Nephron (organoid): ENCODE measurements at regions not wholly inside any gene's neighbourhood (a gene's known extent, or its start where the extent isn't known, plus 50 kb on each side); places are given as distances from the start of the nearest gene placed in this dataset.

ENCODE experiments used
- H3K27ac Mint-ChIP-seq, 3 experiments: 2 replicates each; pipeline ENCODE4 v1.8.0; 2020; ENCODE audit warnings: mixed read lengths in 3 of 3, mild to moderate bottlenecking in 2 of 3, moderate library complexity in 1 of 3
- H3K27me3 Mint-ChIP-seq: 2 replicates; pipeline ENCODE4 v1.8.0; 2021; ENCODE audit warnings: low read depth, mild to moderate bottlenecking, moderate library complexity, mixed read lengths
- H3K36me3 Mint-ChIP-seq: 2 replicates; pipeline ENCODE4 v1.8.0; 2020; ENCODE audit warnings: low read depth, mixed read lengths
- H3K4me1 Mint-ChIP-seq: 2 replicates; pipeline ENCODE4 v1.8.0; 2020; ENCODE audit warnings: mixed read lengths
- H3K4me3 Mint-ChIP-seq, 3 experiments: 2 replicates each; pipeline ENCODE4 v1.8.0; 2020; ENCODE audit warnings: mild to moderate bottlenecking in 3 of 3, mixed read lengths in 3 of 3, moderate library complexity in 2 of 3
- H3K9me3 Mint-ChIP-seq: 2 replicates; pipeline ENCODE4 v1.8.0; 2020; ENCODE audit warnings: mixed read lengths
- TF ChIP-seq, protein P1 (sequence below), 3 experiments: fragments of 200-600 bp; sonication (generic); IDR thresholded peaks; one replicate each; pipeline ENCODE4 v1.5.0; 2021; ENCODE audit warnings: antibody characterized with exemption in 3 of 3; ENCODE audit not compliant: unreplicated experiment in 3 of 3

- H3K4me3 Mint-ChIP-seq: no peak overlapping the region
- H3K27ac Mint-ChIP-seq: no peak overlapping the region
- H3K27me3 Mint-ChIP-seq: peaks cover 32% of the 10 kb centered on the region
- no peaks in the 10 kb centered on the region for H3K9me3 Mint-ChIP-seq
- no peaks in the 10 kb centered on the region for H3K36me3 Mint-ChIP-seq
- peaks cover 13% of the 10 kb centered on the region for H3K4me1 Mint-ChIP-seq
- TF ChIP-seq, protein P1, sequence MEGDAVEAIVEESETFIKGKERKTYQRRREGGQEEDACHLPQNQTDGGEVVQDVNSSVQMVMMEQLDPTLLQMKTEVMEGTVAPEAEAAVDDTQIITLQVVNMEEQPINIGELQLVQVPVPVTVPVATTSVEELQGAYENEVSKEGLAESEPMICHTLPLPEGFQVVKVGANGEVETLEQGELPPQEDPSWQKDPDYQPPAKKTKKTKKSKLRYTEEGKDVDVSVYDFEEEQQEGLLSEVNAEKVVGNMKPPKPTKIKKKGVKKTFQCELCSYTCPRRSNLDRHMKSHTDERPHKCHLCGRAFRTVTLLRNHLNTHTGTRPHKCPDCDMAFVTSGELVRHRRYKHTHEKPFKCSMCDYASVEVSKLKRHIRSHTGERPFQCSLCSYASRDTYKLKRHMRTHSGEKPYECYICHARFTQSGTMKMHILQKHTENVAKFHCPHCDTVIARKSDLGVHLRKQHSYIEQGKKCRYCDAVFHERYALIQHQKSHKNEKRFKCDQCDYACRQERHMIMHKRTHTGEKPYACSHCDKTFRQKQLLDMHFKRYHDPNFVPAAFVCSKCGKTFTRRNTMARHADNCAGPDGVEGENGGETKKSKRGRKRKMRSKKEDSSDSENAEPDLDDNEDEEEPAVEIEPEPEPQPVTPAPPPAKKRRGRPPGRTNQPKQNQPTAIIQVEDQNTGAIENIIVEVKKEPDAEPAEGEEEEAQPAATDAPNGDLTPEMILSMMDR (IDR thresholded peaks at IDR 0.05; ENCODE audit: unreplicated experiment in 3 of 3): no peak
These were observed 68.5 kb upstream of the GATA2 start for GRCh38 chr3:128561504-128561903.

- Mint-ChIP-seq H3K4me1 (peaks cover 15% of the 10 kb centered on the region), H3K27me3 (peaks cover 39% of the 10 kb centered on the region), H3K4me3 (no peak overlapping the region), H3K9me3 (no peaks in the 10 kb centered on the region), H3K36me3 (no peaks in the 10 kb centered on the region), H3K27ac (no peak overlapping the region)
- TF ChIP-seq, protein P1 (IDR thresholded peaks at IDR 0.05; ENCODE audit: unreplicated experiment in 3 of 3): no peak
These were observed 67.8 kb upstream of the GATA2 start for GRCh38 chr3:128560768-128561167.

GRCh38 chr3:128559486-128560225, 66.7 kb upstream of the GATA2 start:
- no peak overlapping the region for H3K4me3 Mint-ChIP-seq
- no peak overlapping the region for H3K27ac Mint-ChIP-seq
- TF ChIP-seq, protein P1 (IDR thresholded peaks at IDR 0.05; ENCODE audit: unreplicated experiment in 3 of 3): no peak
- no peaks in the 10 kb centered on the region for H3K9me3 Mint-ChIP-seq
- peaks cover 6% of the 10 kb centered on the region for H3K4me1 Mint-ChIP-seq
- H3K36me3 Mint-ChIP-seq: no peaks in the 10 kb centered on the region
- peaks cover 38% of the 10 kb centered on the region for H3K27me3 Mint-ChIP-seq

DNA sequence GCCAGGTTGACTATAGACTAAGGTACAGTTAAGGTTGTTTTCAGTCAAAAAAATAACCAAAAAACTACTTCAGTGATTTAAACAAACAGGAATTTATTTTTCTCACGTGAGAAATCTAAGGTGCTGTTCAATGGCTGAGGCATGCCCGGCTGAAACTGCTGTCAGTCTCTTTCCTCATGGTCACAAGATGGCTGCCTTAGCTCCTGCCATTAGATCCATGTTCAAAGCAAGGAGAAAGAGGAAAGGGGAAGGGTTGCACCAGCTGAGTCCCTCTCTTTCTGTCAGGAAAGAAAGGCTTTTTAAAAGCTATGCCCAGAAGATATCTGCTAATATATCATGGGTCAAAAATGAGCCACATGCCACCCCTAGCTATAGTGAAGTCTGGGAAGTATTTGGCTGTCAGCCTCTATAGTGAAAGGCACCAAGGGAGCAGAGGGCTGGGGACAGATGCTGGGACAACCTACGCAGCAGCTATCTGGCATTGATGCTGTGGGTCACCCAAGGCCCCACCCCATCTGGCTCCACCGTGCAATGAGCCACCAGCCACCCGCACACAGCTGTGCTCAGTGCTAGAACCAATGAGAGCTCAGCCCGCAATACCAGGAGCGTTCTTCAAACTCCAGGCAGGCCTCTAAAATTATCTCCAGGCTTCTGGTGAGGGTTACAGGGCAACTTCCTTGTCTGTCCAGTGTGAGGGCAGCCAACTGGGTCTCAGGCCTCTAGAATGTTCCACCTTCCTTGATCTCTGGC, 64.7 kb upstream of the GATA2 start:
- Mint-ChIP-seq H3K4me1 (peaks cover 11% of the 10 kb centered on the region), H3K27ac (no peak overlapping the region), H3K9me3 (peaks cover 4% of the 10 kb centered on the region), H3K27me3 (peaks cover 54% of the 10 kb centered on the region), H3K36me3 (peaks cover 3% of the 10 kb centered on the region), H3K4me3 (no peak overlapping the region)
- TF ChIP-seq, protein P1 (IDR thresholded peaks at IDR 0.05; ENCODE audit: unreplicated experiment in 3 of 3): no peak

- Mint-ChIP-seq H3K4me3 (no peak overlapping the region), H3K36me3 (peaks cover 3% of the 10 kb centered on the region), H3K9me3 (peaks cover 4% of the 10 kb centered on the region), H3K27me3 (peaks cover 58% of the 10 kb centered on the region), H3K4me1 (peaks cover 17% of the 10 kb centered on the region), H3K27ac (no peak overlapping the region)
- TF ChIP-seq, protein P1 (IDR thresholded peaks at IDR 0.05; ENCODE audit: unreplicated experiment in 3 of 3): no peak
These were observed 63.9 kb upstream of the GATA2 start for GRCh38 chr3:128556907-128557306.
